ENCODE measurements at regions not wholly inside any gene's neighbourhood (a gene's known extent, or its start where the extent isn't known, plus 50 kb on each side); places are given as distances from the start of the nearest gene placed in this dataset.
"Not testable (repeated sequence)": the region's sequence is repeated elsewhere in the genome, so short reads cannot be mapped to it uniquely, and the experiment has no call there.

GRCh38 chr15:24485885-24486567 lies 189.5 kb upstream of the NPAP1 start:
- not testable (repeated sequence) for H2AFZ ChIP-seq (ENCODE audit: low read depth, low read length); H3K9me3 ChIP-seq (ENCODE audit: low read length); H3K4me1 ChIP-seq (ENCODE audit: insufficient read depth, low read length); H3K27me3 ChIP-seq (ENCODE audit: insufficient read depth, low read length); H3K36me3 ChIP-seq (ENCODE audit: insufficient read depth, low read length); H3K4me3 ChIP-seq (ENCODE audit: low read length)

GRCh38 chr15:24488164-24488907 lies 187.2 kb upstream of the NPAP1 start:
- H3K4me1 ChIP-seq (ENCODE audit: insufficient read depth, low read length); H3K4me3 ChIP-seq (ENCODE audit: low read length); H3K9me3 ChIP-seq (ENCODE audit: low read length); H2AFZ ChIP-seq (ENCODE audit: low read depth, low read length); H3K27me3 ChIP-seq (ENCODE audit: insufficient read depth, low read length); H3K36me3 ChIP-seq (ENCODE audit: insufficient read depth, low read length): not testable (repeated sequence)

- not testable (repeated sequence) for H2AFZ ChIP-seq (ENCODE audit: low read depth, low read length); H3K4me1 ChIP-seq (ENCODE audit: insufficient read depth, low read length); H3K27me3 ChIP-seq (ENCODE audit: insufficient read depth, low read length); H3K36me3 ChIP-seq (ENCODE audit: insufficient read depth, low read length); H3K9me3 ChIP-seq (ENCODE audit: low read length); H3K4me3 ChIP-seq (ENCODE audit: low read length)
These were observed 170.4 kb upstream of the NPAP1 start for GRCh38 chr15:24505216-24505615.

- not testable (repeated sequence) for H3K27me3 ChIP-seq (ENCODE audit: insufficient read depth, low read length); H3K9me3 ChIP-seq (ENCODE audit: low read length); H2AFZ ChIP-seq (ENCODE audit: low read depth, low read length); H3K4me3 ChIP-seq (ENCODE audit: low read length); H3K4me1 ChIP-seq (ENCODE audit: insufficient read depth, low read length); H3K36me3 ChIP-seq (ENCODE audit: insufficient read depth, low read length)
These were observed 165.9 kb upstream of the NPAP1 start for GRCh38 chr15:24509714-24510113.

- H3K9me3 ChIP-seq (ENCODE audit: low read length); H3K36me3 ChIP-seq (ENCODE audit: insufficient read depth, low read length); H3K27me3 ChIP-seq (ENCODE audit: insufficient read depth, low read length); H3K4me3 ChIP-seq (ENCODE audit: low read length); H2AFZ ChIP-seq (ENCODE audit: low read depth, low read length); H3K4me1 ChIP-seq (ENCODE audit: insufficient read depth, low read length): not testable (repeated sequence)
These were observed 164.0 kb upstream of the NPAP1 start for GRCh38 chr15:24511598-24511997.

- not testable (repeated sequence) for H3K4me1 ChIP-seq (ENCODE audit: insufficient read depth, low read length); H3K27me3 ChIP-seq (ENCODE audit: insufficient read depth, low read length); H3K4me3 ChIP-seq (ENCODE audit: low read length); H2AFZ ChIP-seq (ENCODE audit: low read depth, low read length); H3K9me3 ChIP-seq (ENCODE audit: low read length); H3K36me3 ChIP-seq (ENCODE audit: insufficient read depth, low read length)
These were observed 156.8 kb upstream of the NPAP1 start for GRCh38 chr15:24518772-24519171.

- H3K27me3 ChIP-seq (ENCODE audit: insufficient read depth, low read length); H2AFZ ChIP-seq (ENCODE audit: low read depth, low read length); H3K9me3 ChIP-seq (ENCODE audit: low read length); H3K36me3 ChIP-seq (ENCODE audit: insufficient read depth, low read length); H3K4me1 ChIP-seq (ENCODE audit: insufficient read depth, low read length); H3K4me3 ChIP-seq (ENCODE audit: low read length): not testable (repeated sequence)
These were observed 144.3 kb upstream of the NPAP1 start for GRCh38 chr15:24531235-24531634.

- not testable (repeated sequence) for H3K9me3 ChIP-seq (ENCODE audit: low read length); H3K36me3 ChIP-seq (ENCODE audit: insufficient read depth, low read length); H3K4me1 ChIP-seq (ENCODE audit: insufficient read depth, low read length); H2AFZ ChIP-seq (ENCODE audit: low read depth, low read length); H3K27me3 ChIP-seq (ENCODE audit: insufficient read depth, low read length); H3K4me3 ChIP-seq (ENCODE audit: low read length)
These were observed 141.5 kb upstream of the NPAP1 start for GRCh38 chr15:24534032-24534431.

GRCh38 chr15:24557281-24557680 lies 118.3 kb upstream of the NPAP1 start:
- not testable (repeated sequence) for H3K9me3 ChIP-seq (ENCODE audit: low read length); H2AFZ ChIP-seq (ENCODE audit: low read depth, low read length); H3K4me3 ChIP-seq (ENCODE audit: low read length); H3K4me1 ChIP-seq (ENCODE audit: insufficient read depth, low read length); H3K27me3 ChIP-seq (ENCODE audit: insufficient read depth, low read length); H3K36me3 ChIP-seq (ENCODE audit: insufficient read depth, low read length)

- Histone ChIP-seq H2AFZ (ENCODE audit: low read depth, low read length) (no peak overlapping the region), H3K36me3 (ENCODE audit: insufficient read depth, low read length) (no peaks in the 10 kb centered on the region), H3K9me3 (ENCODE audit: low read length) (no peaks in the 10 kb centered on the region), H3K27me3 (ENCODE audit: insufficient read depth, low read length) (no peaks in the 10 kb centered on the region), H3K4me3 (ENCODE audit: low read length) (no peak overlapping the region), H3K4me1 (ENCODE audit: insufficient read depth, low read length) (no peaks in the 10 kb centered on the region)
These were observed 67.9 kb upstream of the NPAP1 start for GRCh38 chr15:24607636-24608035.

GRCh38 chr15:24617646-24618045 lies 57.9 kb upstream of the NPAP1 start:
- no peaks in the 10 kb centered on the region for H3K27me3 ChIP-seq (ENCODE audit: insufficient read depth, low read length)
- H3K9me3 ChIP-seq (ENCODE audit: low read length), result peaks cover 2% of the 10 kb centered on the region
- no peak overlapping the region for H3K4me3 ChIP-seq (ENCODE audit: low read length)
- H2AFZ ChIP-seq (ENCODE audit: low read depth, low read length), result no peak overlapping the region
- no peaks in the 10 kb centered on the region for H3K4me1 ChIP-seq (ENCODE audit: insufficient read depth, low read length)
- no peaks in the 10 kb centered on the region for H3K36me3 ChIP-seq (ENCODE audit: insufficient read depth, low read length)

- no peaks in the 10 kb centered on the region for H3K4me1 ChIP-seq (ENCODE audit: insufficient read depth, low read length)
- no peaks in the 10 kb centered on the region for H3K36me3 ChIP-seq (ENCODE audit: insufficient read depth, low read length)
- no peaks in the 10 kb centered on the region for H3K27me3 ChIP-seq (ENCODE audit: insufficient read depth, low read length)
- no peak overlapping the region for H2AFZ ChIP-seq (ENCODE audit: low read depth, low read length)
- H3K4me3 ChIP-seq (ENCODE audit: low read length), result no peak overlapping the region
- H3K9me3 ChIP-seq (ENCODE audit: low read length), result peaks cover 2% of the 10 kb centered on the region
These were observed 53.9 kb upstream of the NPAP1 start for GRCh38 chr15:24621630-24622215.
